HL-60 (cell line): ENCODE measurements at regions not wholly inside any gene's neighbourhood (a gene's known extent, or its start where the extent isn't known, plus 50 kb on each side); places are given as distances from the start of the nearest gene placed in this dataset.

Experiments used
- DNase-seq, 2 experiments: peaks; one replicate each; pipeline ENCODE4 v3.0.0-alpha.2; 2010 to 2020; ENCODE audit warnings: low read depth in 1 of 2, low spot score in 1 of 2
- H3K27ac ChIP-seq: fragments of 250-450 bp; sonication (Bioruptor Pico); replicated peaks from 2 replicates; pipeline ENCODE4 v1.5.1; 2020; ENCODE audit warnings: mild to moderate bottlenecking, moderate library complexity
- H3K27me3 ChIP-seq: fragments of 250-450 bp; sonication (Bioruptor Pico); 2 replicates; pipeline ENCODE4 v1.5.1; 2021; ENCODE audit warnings: mild to moderate bottlenecking, moderate library complexity; ENCODE audit not compliant: insufficient read depth, poor library complexity, severe bottlenecking
- H3K4me3 ChIP-seq: replicated peaks from 2 replicates; pipeline ENCODE4 v1.5.1; 2011; ENCODE audit warnings: mild to moderate bottlenecking, control low read depth, low read length; ENCODE audit not compliant: insufficient read depth
- GABPA ChIP-seq: IDR thresholded peaks from 2 replicates; pipeline ENCODE4 v1.6.1; 2012; ENCODE audit warnings: low read depth
- POLR2AphosphoS5 ChIP-seq: IDR thresholded peaks from 2 replicates; pipeline ENCODE4 v1.6.1; 2012; ENCODE audit warnings: low read depth
- SPI1 ChIP-seq: IDR thresholded peaks from 2 replicates; pipeline ENCODE4 v1.6.1; 2012; ENCODE audit warnings: low read depth, mild to moderate bottlenecking, borderline replicate concordance
- TF ChIP-seq, protein P1 (sequence below): IDR thresholded peaks from 2 replicates; pipeline ENCODE4 v1.6.1; 2012; ENCODE audit warnings: low read depth; ENCODE audit not compliant: insufficient replicate concordance
- TF ChIP-seq, protein P2 (sequence below): IDR thresholded peaks from one replicate; pipeline ENCODE4 v1.5.1; 2011; ENCODE audit warnings: low read length, control low read depth, inconsistent platforms; ENCODE audit not compliant: insufficient read depth

DNA sequence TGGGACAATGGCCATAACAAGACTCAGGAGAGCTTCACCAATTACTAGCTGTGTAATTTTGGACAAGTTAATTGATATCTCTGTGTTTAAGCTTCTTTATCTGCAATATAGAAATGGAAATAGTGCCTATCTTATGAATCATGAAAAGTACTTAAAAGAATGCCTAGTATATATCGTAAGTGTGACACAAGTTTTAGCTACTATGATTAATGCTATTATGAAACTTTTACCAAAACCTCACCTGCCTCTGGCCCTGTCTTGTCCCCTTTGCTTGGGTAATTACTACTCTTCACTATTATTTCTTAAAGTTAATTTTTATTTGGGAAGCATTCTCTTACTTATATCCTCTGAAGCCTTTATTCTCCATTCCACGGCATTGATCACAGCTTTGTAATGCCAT is 75.0 kb upstream of the NETO1 start:
- TF ChIP-seq, protein P1, sequence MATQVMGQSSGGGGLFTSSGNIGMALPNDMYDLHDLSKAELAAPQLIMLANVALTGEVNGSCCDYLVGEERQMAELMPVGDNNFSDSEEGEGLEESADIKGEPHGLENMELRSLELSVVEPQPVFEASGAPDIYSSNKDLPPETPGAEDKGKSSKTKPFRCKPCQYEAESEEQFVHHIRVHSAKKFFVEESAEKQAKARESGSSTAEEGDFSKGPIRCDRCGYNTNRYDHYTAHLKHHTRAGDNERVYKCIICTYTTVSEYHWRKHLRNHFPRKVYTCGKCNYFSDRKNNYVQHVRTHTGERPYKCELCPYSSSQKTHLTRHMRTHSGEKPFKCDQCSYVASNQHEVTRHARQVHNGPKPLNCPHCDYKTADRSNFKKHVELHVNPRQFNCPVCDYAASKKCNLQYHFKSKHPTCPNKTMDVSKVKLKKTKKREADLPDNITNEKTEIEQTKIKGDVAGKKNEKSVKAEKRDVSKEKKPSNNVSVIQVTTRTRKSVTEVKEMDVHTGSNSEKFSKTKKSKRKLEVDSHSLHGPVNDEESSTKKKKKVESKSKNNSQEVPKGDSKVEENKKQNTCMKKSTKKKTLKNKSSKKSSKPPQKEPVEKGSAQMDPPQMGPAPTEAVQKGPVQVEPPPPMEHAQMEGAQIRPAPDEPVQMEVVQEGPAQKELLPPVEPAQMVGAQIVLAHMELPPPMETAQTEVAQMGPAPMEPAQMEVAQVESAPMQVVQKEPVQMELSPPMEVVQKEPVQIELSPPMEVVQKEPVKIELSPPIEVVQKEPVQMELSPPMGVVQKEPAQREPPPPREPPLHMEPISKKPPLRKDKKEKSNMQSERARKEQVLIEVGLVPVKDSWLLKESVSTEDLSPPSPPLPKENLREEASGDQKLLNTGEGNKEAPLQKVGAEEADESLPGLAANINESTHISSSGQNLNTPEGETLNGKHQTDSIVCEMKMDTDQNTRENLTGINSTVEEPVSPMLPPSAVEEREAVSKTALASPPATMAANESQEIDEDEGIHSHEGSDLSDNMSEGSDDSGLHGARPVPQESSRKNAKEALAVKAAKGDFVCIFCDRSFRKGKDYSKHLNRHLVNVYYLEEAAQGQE: no peak
- DNase-seq: no peak

GRCh38 chr18:72940986-72941385 is 73.2 kb upstream of the NETO1 start:
- no peaks in the 10 kb centered on the region for H3K27me3 ChIP-seq
- no peak overlapping the region for H3K27ac ChIP-seq
- DNase-seq: no peak
- TF ChIP-seq, protein P2, sequence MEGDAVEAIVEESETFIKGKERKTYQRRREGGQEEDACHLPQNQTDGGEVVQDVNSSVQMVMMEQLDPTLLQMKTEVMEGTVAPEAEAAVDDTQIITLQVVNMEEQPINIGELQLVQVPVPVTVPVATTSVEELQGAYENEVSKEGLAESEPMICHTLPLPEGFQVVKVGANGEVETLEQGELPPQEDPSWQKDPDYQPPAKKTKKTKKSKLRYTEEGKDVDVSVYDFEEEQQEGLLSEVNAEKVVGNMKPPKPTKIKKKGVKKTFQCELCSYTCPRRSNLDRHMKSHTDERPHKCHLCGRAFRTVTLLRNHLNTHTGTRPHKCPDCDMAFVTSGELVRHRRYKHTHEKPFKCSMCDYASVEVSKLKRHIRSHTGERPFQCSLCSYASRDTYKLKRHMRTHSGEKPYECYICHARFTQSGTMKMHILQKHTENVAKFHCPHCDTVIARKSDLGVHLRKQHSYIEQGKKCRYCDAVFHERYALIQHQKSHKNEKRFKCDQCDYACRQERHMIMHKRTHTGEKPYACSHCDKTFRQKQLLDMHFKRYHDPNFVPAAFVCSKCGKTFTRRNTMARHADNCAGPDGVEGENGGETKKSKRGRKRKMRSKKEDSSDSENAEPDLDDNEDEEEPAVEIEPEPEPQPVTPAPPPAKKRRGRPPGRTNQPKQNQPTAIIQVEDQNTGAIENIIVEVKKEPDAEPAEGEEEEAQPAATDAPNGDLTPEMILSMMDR: no peak
- TF ChIP-seq SPI1 (no peak), GABPA (no peak), POLR2AphosphoS5 (no peak)
- TF ChIP-seq, protein P1: no peak
- H3K4me3 ChIP-seq: no peak overlapping the region

More for the DNA sequence above, 75.0 kb upstream of the NETO1 start:
- no peak overlapping the region for H3K4me3 ChIP-seq
- no peak overlapping the region for H3K27ac ChIP-seq
- no peaks in the 10 kb centered on the region for H3K27me3 ChIP-seq

- H3K27ac ChIP-seq: no peak overlapping the region
- H3K4me3 ChIP-seq: no peak overlapping the region
- DNase-seq: no peak
- TF ChIP-seq, protein P1: no peak
- TF ChIP-seq SPI1: no peak
- no peaks in the 10 kb centered on the region for H3K27me3 ChIP-seq
These were observed 72.7 kb upstream of the NETO1 start for GRCh38 chr18:72940509-72940908.

DNA sequence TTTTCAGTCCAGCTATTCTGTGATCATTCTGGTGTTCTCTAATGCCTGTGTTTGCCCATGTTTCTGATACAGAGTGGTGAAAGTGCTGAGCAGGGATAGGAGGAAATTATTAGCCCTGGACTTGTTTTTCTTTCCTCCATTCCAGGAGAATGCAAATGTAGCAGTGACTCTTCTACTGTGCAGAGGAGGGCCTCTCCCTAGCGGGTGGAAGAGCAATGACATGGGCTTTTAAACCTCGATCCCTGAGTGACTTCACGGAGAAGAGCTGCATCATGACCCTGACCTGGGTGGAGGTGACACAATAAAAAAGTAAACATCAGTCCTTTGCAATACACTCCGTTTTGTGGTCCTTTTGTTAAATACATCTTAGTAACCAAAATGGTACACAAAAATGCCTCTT is 68.0 kb upstream of the NETO1 start:
- no peaks in the 10 kb centered on the region for H3K27me3 ChIP-seq
- TF ChIP-seq SPI1: no peak
- TF ChIP-seq, protein P1: no peak
- TF ChIP-seq, protein P2: no peak
- no peak for DNase-seq
- no peak overlapping the region for H3K27ac ChIP-seq
- H3K4me3 ChIP-seq: no peak overlapping the region
